WERI-Rb-1 (cell line): ENCODE measurements at regions not wholly inside any gene's neighbourhood (a gene's known extent, or its start where the extent isn't known, plus 50 kb on each side); places are given as distances from the start of the nearest gene placed in this dataset.
"Not testable (repeated sequence)": the region's sequence is repeated elsewhere in the genome, so short reads cannot be mapped to it uniquely, and the experiment has no call there.

Experiments used
- DNase-seq: peaks from one replicate; pipeline ENCODE4 v3.0.0-alpha.2; 2020
- H3K27ac ChIP-seq: fragments of 250-450 bp; sonication (Bioruptor Pico); 2 replicates; pipeline ENCODE4 v1.5.1; 2020; ENCODE audit warnings: mild to moderate bottlenecking, moderate library complexity
- H3K27me3 ChIP-seq: fragments of 250-450 bp; sonication (Bioruptor Pico); 2 replicates; pipeline ENCODE4 v1.5.1; 2021; ENCODE audit warnings: mild to moderate bottlenecking, low read depth, moderate library complexity; ENCODE audit not compliant: insufficient read depth, severe bottlenecking
- H3K36me3 ChIP-seq: fragments of 250-450 bp; sonication (Bioruptor Pico); 2 replicates; pipeline ENCODE4 v1.5.1; 2020; ENCODE audit warnings: mild to moderate bottlenecking, moderate library complexity
- H3K4me3 ChIP-seq: 2 replicates; pipeline ENCODE4 v1.5.1; 2011; ENCODE audit warnings: low read depth, mild to moderate bottlenecking, control low read depth, low read length
- H3K9me3 ChIP-seq: fragments of 250-450 bp; sonication (Bioruptor Pico); 2 replicates; pipeline ENCODE4 v1.5.1; 2021; ENCODE audit warnings: mild to moderate bottlenecking, moderate library complexity; ENCODE audit not compliant: severe bottlenecking
- TF ChIP-seq, protein P1 (sequence below): IDR thresholded peaks from 2 replicates; pipeline ENCODE4 v1.5.1; 2011; ENCODE audit warnings: low read depth, mild to moderate bottlenecking, control low read depth, inconsistent platforms, low read length

DNA sequence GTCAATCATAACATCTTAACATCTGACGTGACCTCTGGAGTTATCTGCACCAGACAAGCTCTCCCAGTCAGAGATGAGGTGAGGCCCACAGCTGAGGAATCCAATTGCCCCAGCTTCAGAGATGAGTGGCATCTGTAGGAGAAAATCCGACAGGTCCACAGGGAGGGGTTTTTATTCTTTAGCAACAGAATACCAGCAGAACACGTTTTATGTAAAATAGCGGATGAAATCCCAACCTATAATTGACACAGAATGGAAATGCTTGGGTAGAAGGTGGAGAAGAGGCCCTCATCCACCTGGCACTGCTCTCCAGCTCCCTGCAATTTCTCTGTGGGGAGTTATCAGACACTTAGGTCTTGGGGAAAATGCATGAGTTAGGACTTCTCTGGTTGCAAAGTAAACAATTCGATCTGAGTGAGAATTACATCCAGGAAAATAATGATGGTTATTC is 144.2 kb upstream of the NRP1 start:
- no peak overlapping the region for H3K27ac ChIP-seq
- no peak overlapping the region for H3K4me3 ChIP-seq
- H3K27me3 ChIP-seq, result no peaks in the 10 kb centered on the region
- no peaks in the 10 kb centered on the region for H3K9me3 ChIP-seq
- no peak for DNase-seq
- TF ChIP-seq, protein P1, sequence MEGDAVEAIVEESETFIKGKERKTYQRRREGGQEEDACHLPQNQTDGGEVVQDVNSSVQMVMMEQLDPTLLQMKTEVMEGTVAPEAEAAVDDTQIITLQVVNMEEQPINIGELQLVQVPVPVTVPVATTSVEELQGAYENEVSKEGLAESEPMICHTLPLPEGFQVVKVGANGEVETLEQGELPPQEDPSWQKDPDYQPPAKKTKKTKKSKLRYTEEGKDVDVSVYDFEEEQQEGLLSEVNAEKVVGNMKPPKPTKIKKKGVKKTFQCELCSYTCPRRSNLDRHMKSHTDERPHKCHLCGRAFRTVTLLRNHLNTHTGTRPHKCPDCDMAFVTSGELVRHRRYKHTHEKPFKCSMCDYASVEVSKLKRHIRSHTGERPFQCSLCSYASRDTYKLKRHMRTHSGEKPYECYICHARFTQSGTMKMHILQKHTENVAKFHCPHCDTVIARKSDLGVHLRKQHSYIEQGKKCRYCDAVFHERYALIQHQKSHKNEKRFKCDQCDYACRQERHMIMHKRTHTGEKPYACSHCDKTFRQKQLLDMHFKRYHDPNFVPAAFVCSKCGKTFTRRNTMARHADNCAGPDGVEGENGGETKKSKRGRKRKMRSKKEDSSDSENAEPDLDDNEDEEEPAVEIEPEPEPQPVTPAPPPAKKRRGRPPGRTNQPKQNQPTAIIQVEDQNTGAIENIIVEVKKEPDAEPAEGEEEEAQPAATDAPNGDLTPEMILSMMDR, result no peak
- H3K36me3 ChIP-seq, result no peaks in the 10 kb centered on the region

DNA sequence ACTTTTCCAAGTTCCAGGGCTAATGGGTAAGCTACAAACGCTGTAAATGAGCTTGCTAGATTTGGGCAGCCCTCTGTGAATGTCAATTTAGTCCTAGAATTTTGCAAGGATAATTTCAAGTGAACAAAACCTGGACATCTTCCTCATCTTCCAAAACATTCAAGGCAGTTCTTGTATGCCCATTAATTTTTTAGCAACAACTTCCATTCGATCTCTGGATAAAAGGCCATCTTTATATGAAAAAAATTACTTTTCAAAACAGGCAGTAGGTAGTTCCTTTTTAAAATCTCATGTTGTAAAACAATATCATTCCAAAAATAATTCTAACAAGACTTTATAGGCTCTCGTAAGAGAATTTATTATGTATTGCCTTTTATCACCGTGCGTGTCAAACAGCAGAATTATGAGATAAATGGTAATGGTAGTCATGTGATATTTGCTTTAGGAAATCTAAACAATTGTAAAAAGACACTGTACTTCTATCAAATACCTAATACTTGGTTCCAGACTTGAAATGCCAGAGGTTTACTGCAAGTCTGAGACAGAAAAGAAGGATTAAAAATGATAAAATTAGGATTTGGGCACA is 143.7 kb upstream of the NRP1 start:
- no peaks in the 10 kb centered on the region for H3K9me3 ChIP-seq
- H3K36me3 ChIP-seq, result no peaks in the 10 kb centered on the region
- TF ChIP-seq, protein P1, result no peak
- no peak overlapping the region for H3K27ac ChIP-seq
- H3K27me3 ChIP-seq, result no peaks in the 10 kb centered on the region
- DNase-seq, result no peak
- H3K4me3 ChIP-seq, result no peak overlapping the region

DNA sequence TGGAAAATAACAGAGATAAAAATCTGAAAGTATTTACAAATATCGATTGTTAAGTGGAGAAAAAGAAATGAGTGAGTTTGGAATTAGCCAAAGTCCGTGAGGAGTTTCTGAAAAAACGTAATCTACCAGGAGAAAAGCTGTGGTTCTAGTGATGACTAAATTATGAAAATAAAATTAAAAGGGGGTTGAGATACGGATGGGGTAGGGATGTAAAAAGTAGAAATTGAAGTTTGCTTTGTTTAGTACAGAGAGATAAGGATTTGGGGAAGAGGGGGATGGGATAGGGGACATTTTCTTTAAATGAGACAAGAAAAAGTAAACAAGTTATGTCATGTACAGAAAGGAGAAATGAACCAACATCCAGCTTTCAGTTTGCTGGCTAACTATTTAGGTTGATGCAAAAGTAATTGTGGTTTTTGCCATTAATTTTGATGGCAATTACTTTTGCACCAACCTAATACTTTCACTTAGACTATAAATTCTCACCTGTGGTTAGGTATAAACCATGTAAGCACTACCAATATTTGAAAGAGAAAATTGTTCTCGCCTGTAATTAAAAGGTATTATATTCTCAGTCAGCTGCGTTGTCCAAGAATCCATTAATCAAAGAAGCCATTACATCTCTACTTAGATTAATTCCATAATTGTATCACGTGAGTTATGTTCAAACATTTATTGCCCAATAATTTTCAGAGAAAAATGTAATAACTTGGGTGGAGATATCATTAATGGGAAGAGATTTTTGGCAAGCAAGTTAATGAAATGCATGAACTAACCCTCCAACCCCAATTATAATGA is 143.0 kb upstream of the NRP1 start:
- H3K9me3 ChIP-seq, result no peaks in the 10 kb centered on the region
- TF ChIP-seq, protein P1, result no peak
- no peak for DNase-seq
- H3K27me3 ChIP-seq, result no peaks in the 10 kb centered on the region
- H3K27ac ChIP-seq, result no peak overlapping the region
- no peaks in the 10 kb centered on the region for H3K36me3 ChIP-seq
- no peak overlapping the region for H3K4me3 ChIP-seq

DNA sequence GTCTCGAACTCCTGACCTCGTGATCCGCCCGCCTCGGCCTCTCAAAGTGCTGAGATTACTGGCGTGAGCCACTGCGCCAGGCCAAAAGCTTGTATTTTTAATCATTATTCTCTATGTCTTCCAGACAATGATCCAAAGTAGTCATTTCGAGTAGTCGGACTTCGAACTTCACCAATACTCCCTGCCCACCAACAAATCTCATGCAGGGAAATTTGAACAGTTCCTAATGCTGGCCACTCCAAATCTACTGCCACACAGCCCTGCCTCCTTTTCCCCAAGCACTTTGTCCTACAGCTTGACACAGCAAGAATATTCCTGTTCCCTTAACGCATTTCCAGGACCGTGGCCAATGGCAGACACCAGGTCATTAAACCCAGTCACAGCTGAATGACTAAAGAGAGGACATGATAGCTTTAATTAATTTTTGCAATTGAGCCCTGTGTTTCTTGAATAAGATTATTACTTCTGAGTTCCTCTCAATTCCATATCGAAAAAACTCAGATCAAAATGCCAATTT is 142.3 kb upstream of the NRP1 start:
- TF ChIP-seq, protein P1, result no peak

DNA sequence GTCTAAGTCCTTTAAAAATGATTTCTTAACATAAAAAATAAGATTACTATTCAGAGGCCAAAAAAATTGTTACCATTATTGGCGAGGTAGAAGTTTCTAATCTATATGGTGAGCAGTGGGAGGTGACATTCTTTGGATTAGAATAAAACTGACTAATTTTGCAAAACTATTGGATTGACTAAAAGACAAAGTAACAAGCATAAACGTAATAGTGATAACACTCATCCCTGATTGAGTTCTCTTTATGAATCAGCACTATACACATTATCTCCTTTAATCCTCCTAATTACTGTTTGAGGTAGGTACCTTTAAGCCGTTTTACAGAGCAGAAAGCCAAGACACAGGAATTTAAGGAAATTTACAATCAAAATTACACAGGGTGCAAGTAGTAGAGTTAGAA is 139.2 kb upstream of the NRP1 start:
- TF ChIP-seq, protein P1, result no peak
- no peaks in the 10 kb centered on the region for H3K36me3 ChIP-seq
- DNase-seq, result no peak
- no peak overlapping the region for H3K27ac ChIP-seq
- no peak overlapping the region for H3K4me3 ChIP-seq
- H3K27me3 ChIP-seq, result no peaks in the 10 kb centered on the region
- no peaks in the 10 kb centered on the region for H3K9me3 ChIP-seq

More for the DNA sequence above, 142.3 kb upstream of the NRP1 start:
- H3K27me3 ChIP-seq, result no peaks in the 10 kb centered on the region
- no peaks in the 10 kb centered on the region for H3K36me3 ChIP-seq
- no peak overlapping the region for H3K4me3 ChIP-seq
- H3K9me3 ChIP-seq, result no peaks in the 10 kb centered on the region
- no peak for DNase-seq
- no peak overlapping the region for H3K27ac ChIP-seq

DNA sequence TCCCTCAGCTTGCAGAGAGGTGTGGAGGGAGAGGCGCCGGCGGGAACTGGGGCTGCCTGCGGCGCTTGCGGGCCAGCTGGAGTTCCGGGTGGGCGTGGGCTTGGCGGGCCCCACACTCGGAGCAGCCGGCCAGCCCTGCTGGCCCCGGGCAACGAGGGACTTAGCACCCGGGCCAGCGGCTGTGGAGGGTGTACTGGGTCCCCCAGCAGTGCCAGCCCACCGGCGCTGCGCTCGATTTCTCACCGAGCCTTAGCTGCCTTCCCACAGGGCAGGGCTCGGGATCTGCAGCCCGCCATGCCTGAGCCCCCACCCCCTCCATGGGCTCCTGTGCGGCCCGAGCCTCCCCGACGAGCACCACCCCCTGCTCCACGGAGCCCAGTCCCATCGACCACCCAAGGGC is 133.5 kb upstream of the NRP1 start:
- not testable (repeated sequence) for H3K27me3 ChIP-seq, H3K27ac ChIP-seq, H3K9me3 ChIP-seq, H3K36me3 ChIP-seq, H3K4me3 ChIP-seq, DNase-seq
